HT-29 (cell line): ENCODE measurements at regions not wholly inside any gene's neighbourhood (a gene's known extent, or its start where the extent isn't known, plus 50 kb on each side); places are given as distances from the start of the nearest gene placed in this dataset.

Experiments
- DNase-seq: peaks from one replicate; pipeline ENCODE4 v3.0.0-alpha.2; 2015; ENCODE audit warnings: low spot score

DNA sequence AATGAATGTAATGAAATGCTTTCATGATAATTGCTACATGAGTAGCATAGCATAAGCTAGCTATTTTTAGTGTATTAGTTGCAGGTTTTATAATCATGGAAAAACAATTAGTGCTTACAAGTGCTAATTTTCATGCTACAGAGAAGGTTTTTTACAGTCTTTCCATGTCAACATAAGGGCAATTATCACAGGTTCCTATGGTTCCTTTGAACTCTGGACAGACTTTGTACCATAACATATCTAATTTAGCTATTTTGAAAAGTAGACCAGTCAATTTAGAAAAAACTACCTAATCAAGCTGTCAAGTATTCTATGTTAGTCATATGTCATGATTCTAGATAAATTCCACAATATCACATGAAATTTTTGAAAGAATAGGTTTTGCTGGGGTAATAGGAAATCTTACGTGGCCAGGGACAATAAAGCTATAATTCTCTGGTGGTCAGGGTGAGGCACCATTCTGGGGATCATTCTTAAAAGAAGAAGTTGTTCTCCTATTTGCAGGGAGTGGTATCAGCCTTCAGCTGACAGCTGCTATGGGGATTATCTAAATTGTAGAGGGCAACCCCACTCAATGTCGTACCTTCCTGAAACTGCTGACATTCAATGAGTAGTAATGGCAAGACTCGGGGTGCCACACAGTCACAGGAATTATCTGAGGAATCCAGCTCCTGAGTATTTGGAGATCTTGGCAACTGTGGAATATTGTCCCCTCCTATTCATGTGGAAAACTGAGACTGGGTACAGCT, 724.0 kb upstream of the LINC00305 start:
- no peak for DNase-seq

DNA sequence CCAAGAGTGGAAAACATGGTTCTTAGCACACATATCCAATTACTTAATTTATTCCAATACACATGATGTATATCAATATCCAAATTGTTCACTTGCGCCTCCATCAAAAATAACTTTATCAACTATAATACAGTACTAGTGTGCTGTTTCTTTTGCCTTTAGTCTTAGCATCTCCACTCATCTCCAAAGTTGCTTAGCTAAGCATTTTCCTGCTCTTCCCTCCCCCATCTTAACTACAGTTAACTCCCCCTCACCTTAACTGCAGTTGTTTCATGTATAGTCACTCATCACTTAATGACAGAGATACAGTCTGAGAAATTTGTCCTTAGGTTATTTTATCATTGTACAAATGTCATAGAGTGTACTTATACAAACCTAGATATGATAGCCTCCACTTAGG, 705.2 kb upstream of the LINC00305 start:
- DNase-seq = no peak

DNA sequence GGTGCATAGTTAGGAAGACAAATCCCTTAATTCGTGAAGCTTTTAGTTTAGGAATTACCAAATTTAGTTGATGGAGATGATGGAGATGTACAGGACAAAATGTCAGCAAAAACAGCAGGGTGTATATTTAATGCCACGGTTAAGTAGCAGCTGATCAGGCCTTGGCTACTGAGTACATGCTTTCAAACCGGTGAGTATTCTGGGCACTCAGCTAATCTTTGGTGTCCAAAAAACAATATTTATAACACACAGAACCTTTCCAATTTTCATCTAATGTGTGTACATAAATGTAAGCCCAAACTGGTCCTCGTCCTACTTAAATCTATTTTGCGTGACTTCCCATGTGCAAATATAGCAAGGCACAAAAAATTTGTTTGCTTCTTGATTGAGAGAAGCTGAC, 703.4 kb upstream of the LINC00305 start:
- DNase-seq = no peak

GRCh38 chr18:64851726-64852125, 702.8 kb upstream of the LINC00305 start:
- no peak for DNase-seq

DNA sequence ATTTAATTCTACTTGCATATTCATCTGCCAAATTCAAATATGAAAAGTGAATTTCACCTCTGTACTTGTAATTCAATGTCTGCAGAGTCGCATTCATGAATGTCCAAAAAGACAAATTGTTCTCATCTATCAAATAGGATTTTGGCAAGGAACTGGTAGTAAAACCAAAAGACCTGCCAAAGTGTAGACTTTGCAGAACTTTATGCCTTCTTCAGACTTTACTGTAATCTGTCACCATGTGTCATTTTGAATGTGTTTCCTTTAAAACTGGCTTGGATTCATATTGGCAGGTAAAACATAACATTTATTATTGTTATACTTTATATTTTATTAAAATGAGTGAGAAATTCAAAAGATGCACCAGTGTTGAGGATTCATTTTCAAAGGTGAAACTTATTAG, 701.9 kb upstream of the LINC00305 start:
- no peak for DNase-seq

DNA sequence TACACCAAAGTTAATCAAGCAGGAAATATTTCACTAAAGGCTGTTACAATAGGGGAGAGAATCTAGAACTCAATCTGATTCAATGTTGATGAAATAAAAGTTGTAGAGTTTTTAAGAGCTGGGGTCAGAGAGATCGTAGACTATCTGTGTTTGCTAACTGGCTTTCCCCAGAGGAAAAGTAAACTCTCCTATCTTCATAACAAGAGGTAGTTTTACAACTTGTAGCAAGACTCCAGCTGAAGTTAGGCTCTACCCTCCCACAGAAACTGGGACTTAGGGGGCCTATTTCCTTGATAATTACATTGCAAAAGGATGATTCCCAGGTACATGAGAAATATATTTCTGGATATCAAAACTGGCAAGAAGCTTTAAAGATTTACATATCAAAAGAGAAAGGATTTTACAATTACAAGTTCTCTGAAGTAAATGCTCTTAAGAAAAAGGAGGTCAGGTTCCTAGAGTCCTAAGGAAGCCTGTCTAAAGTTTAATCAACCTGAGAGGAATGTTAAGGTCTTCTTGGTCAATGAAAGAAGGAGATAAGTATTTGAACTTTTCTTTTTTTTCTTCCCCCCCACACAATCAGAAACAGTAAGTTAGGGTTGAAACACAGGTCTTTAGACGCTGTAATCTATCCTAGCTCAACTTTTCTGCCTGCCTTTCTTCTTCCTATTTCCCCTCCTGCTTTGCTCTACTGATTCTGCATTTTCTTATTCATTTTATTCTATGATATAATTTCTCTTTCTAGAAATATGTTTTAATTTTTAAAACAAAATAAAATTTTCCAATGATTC, 692.2 kb upstream of the LINC00305 start:
- no peak for DNase-seq

DNA sequence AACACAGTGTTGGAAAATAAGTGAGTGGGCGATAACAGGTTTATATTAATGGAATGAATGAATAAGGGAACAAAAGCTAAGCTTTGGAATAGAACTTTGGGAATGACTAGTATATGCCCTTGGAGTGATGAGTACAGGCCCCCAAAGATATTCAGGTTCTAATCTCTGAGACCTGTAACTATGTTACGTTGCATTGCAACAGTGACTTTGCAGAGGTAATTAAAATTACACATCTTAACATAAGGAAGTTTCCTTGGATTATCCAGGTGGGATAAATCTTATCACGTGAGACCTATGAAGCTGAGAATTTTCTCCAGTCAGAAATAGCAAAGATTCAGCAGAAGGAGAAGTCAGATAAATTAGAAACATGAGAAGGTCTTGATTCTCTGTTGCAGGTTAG, 661.5 kb upstream of the LINC00305 start:
- DNase-seq = no peak

- no peak for DNase-seq
Measured at GRCh38 chr18:64809801-64810200, 660.9 kb upstream of the LINC00305 start.

- no peak for DNase-seq
Measured at GRCh38 chr18:64807560-64807959, 658.7 kb upstream of the LINC00305 start.

DNA sequence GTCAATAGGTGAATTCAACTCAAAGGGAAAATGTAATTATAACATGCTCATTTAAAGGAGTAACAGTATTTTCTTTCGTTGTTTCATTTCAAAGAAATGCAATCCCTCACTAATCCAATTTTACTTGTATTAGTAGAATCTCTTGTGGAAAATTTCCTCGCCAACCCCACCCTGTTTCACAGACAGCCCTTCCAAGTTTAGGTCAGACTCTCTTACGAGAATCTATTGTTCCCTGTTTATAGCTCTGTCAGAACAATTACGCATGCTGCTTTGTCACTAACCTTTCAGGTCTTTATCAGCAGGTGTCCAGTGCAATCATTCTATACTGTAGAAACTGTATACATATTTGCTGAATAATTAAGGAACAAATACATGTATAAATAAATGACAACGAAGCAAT, 657.8 kb upstream of the LINC00305 start:
- no peak for DNase-seq

DNA sequence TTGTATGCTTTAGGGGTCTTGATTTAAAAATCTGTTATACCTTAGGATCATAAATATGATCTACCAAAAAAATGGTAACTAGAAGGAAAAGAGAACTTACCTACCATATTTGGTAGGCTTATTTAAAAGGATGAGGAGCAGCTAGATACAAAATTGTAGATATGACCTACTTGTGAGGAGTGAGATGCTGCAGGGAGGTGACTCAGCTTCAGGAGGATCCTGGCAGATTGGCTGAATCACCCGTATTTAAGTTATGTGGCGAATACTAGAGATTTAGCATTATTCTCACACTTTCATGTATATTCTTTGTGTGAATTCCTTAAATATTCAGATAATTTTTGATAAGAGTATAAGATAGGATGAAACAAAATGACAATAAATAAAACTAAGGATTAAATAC, 657.3 kb upstream of the LINC00305 start:
- DNase-seq = no peak

- no peak for DNase-seq
Measured at GRCh38 chr18:64803471-64803870, 654.6 kb upstream of the LINC00305 start.

- no peak for DNase-seq
Measured at GRCh38 chr18:64800151-64800550, 651.3 kb upstream of the LINC00305 start.

DNA sequence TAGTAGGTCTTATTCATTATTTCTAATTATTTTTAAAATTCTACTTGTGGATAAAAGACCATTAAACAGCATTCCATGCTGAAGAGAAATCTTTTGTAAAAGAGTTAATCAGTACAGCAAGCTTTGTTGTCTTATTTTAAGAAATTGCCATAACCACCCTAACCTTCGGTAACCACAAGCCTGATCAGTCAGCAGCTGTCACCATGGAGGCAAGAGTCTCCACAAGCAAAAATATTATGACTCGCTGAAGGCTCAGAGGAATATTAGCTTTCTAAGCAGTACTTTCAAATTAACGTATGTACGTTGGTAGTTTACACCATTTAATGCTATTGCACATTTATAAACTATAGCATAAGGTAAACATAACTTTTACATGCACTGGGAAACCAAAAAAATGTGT, 650.5 kb upstream of the LINC00305 start:
- DNase-seq = no peak

- no peak for DNase-seq
Measured at GRCh38 chr18:64791236-64791635, 642.3 kb upstream of the LINC00305 start.

- no peak for DNase-seq
Measured at GRCh38 chr18:64785686-64786085, 636.8 kb upstream of the LINC00305 start.

- no peak for DNase-seq
Measured at GRCh38 chr18:64777556-64777955, 628.7 kb upstream of the LINC00305 start.

DNA sequence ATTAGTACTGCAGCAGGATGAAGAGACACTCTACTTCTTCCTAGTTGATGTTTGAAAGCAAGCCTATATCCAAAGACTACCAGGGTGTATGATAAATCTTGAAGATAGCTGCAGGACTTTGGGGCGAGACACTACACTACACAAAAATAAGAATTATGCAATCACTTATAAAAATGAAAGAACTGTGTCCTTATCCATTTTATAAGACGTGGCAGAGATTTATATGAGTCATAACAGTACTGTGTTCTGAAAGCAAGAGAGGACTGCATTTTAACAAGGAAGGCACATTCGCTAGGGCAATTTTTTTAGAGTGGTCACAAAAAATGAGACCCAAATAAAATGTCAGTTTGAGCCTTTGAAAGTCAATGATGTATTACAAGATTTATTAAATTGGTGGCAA, 617.0 kb upstream of the LINC00305 start:
- DNase-seq = no peak

- DNase-seq = no peak
Measured at GRCh38 chr18:64752707-64753106, 603.8 kb upstream of the LINC00305 start.

- no peak for DNase-seq
Measured at GRCh38 chr18:64749884-64750283, 601.0 kb upstream of the LINC00305 start.

DNA sequence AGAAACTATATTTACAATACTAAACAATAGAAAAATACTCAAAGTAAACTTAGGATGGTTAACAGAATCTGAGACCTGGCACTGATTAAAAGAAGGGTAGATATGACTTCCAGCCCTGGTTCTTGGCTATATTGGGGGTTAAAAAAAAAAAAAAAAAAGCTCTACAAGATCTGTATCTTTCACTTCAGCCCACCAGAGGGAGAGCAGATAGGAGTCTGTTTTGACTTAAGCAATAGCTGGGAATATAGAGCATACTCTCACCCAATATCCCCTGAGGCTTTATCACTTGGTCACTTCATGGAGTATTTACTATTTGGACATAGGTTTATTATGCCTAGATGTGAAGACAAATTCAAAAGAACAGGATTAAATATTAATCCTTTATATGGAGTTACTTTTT, 598.9 kb upstream of the LINC00305 start:
- no peak for DNase-seq

- DNase-seq = no peak
Measured at GRCh38 chr18:64742898-64743297, 594.0 kb upstream of the LINC00305 start.

GRCh38 chr18:64734063-64734462, 585.2 kb upstream of the LINC00305 start:
- DNase-seq = no peak
